HG03066 (cell line): ENCODE measurements at regions not wholly inside any gene's neighbourhood (a gene's known extent, or its start where the extent isn't known, plus 50 kb on each side); places are given as distances from the start of the nearest gene placed in this dataset.
A peak's percentile ranks its signal among the peaks of the same experiment; 100 is the strongest.

ENCODE experiments used
- ATAC-seq: cut with Tn5 transposase; IDR thresholded peaks from one replicate; pipeline ENCODE4 v1.9.1; 2021; ENCODE audit warnings: low read depth; ENCODE audit not compliant: unreplicated experiment

DNA sequence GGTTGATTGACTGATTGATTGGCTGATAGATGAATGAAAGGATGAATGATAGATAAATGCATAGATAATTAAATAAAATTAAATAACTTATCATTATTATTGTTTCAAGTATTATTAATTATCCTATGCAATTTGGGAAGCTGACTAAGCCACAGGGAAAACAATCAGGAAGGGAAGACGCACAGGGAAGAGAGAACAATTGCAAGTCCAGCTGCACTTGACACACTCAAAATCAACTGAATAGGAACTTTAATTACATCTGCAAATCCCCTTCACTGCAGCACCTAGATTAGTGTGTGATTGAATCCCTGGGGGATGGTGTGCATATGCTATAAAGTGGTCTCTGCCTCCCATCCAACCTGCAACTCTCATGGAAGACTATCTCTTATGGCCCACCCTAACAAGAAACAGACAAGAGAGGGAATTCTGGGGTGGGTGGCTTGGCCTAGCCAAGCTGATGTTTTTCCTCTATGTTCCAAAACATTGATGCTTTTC, 161.1 kb upstream of the FGGY start:
- ATAC-seq = no peak

DNA sequence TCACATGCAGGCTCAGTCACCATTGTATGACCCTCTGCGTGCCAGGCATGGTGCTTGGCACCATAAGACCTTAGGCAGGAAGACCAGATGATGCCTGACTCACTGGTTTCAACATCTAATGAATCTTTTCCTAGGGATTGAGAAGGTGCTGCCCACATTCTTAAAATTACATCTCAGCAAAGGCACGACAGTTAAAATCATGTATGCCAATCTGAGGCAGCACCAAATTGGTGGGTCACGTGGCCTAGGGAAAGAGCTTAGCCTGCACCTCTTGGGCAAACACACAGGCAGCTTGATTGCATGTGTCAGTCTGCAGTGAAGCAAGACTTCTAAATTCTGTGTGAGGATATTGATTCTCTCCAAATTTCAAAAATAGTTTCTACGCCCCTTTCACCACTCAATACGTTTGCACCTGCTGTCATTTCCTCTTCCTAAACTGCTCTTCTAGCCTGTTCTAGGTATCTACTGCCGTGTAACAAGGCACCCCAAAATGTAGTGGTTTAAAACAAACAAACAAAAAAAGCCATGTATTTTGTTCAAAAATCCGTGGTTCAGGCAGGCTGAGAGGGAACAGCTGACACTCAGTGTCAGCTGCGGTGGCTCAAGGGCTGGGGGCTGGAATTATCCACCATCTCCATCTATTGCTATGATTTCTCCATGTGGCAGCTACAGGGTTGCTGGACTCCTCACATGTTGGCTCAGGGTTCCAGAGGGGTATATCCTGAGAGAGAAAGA, 160.2 kb upstream of the FGGY start:
- ATAC-seq = no peak

DNA sequence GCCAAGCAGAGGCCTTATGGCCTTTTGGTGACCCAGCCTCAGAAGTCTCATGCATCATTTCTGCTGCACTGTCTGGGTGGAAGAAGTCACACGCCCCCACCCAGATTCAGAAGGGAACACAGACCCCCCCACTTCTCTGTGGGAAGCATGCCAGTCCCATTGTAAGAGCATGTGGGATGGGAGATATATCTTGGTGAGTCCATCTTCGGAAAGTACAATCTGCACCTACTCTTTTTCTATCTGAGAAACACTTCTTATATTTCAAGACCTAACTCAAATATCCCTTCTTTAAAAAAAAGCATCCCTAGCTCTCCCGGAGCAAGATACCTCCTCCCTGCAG, 159.6 kb upstream of the FGGY start:
- no peak for ATAC-seq

DNA sequence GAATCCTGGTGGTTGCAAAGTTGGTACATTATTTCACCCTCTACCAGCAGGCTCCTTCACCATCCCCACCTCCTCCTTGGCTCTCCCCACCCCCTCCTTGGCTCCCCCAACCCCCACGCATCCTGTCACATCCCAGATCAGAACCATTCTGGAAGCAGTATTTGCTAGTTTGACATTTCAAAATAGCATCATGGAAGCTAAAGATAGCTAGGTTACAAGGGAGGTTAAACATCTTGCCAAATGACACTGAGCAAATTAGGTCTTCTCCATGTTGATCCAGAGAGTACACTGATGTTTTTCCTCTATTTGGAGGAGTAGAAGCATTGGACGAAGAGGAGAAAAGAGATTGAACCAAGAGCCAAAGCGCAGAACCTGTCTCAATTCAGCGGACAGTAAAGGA, 158.9 kb upstream of the FGGY start:
- ATAC-seq = no peak

DNA sequence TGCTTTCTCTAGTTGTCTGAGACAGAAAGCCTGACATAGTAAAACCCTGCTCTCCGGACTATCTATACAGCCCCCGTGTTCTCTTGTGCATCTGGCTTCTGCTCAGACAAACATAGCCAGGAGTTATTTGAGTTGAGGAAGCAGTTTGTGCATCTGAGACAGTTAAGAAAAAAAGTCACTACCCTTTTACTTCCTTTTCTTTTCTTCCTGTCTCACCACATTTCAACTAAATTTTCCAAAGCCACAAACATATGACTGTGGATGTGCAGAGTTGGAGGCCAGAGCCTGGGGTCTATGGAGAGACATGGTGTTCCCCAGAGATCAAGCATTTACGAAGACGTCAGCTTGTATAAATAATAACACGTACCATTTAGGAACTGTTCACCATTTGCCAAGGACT, 158.5 kb upstream of the FGGY start:
- ATAC-seq = no peak

DNA sequence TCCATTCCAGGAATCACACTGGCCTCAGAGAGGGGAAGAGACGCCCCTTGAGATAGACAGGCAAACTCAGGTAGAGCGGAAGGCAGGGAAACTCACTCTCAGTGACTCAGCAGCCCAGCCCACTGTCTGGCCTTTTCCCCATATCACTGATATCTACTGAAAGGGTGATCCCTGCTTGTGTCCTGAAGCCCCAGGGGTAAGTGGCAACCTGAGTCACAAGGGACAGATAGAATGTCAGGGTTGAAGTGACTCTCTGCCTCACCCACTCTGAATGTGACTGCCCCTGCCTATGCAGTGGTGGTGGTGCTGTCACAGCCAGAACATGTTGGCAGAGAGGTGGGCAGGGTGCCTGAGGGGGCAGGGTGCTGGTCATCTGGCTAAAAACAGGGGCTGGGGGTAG, 157.5 kb upstream of the FGGY start:
- ATAC-seq = no peak

DNA sequence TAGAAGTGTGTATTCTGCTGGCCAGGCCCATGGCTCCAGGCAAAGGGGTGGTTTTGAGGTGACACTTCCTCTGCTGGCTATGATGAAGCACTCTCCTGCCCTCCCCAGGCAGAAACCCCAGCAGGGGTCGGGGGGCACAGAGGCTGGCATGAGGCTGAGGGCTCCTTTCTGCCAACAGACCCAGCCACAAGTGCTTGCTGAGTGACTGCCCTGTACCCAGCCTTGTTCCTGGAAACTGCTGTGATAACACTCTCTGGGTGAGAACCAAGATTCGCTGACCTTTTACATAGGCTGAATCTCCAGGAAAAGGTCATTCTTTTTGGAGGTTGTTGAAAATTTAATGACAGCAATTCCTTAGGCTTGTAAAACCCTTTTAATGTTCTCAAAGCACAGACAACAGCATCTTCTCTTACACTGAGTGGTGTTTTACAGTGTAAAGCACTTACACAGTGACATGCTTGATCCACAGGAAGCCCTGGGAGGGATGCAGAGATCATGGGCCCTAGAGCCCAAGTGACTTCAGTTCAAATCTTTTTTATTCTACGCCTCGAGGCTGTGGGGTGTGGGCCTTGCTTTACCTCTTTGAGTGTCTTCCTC, 155.5 kb upstream of the FGGY start:
- ATAC-seq = no peak

DNA sequence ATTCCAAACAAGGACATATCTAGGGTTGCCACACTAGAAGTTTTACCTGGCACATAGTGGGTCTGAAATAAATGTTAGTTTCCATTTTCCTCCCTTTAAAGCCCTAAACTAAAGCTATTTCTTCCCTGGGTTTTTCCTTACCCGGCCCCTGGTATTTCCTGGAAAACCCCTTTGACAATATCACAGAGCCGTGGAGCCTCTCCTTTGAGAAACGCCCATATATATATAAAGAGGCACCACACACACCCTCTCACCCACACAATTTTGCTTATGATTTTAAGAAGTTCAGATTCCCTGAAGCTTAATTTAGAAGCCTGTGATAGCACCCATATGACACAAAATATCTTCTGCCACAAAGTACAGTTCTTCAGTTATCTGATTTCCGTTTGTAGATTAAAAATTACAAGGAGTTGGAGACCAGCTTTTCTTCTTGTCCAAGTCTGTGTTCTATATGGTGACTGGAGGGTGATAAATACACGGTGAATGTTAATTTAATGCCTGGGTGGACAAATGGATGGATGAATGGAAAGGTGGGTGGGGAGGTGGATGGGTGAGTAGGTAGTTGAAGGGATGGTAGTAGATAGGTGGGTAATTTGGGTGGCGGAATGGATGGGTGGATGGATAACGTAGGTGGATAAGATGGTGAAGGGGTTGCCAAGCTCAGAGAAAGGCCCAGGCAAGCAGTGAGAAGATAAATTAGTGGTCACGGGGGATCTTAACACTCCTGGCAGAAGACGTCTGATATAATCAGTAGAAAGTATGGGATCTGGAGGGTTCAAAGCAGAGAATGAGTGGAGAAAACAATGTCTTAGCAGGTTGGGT, 154.4 kb upstream of the FGGY start:
- ATAC-seq = no peak

DNA sequence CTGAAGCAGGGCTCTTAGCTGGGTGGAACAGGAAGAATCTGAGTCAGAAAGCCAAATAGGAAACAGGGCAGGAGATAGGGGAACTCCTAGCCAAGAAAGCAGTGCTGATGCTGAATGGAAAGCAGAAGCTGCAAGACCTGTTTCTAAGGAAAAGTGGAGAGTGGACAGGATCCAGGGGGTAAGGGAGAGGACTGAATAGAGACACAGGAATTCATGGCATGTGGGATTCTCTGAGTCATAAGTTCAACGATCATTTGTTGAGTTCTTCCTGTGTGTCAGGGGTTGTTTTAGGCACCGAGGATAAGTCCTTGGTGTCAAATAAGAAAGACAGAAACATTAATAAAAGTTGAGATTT, 153.8 kb upstream of the FGGY start:
- no peak for ATAC-seq

DNA sequence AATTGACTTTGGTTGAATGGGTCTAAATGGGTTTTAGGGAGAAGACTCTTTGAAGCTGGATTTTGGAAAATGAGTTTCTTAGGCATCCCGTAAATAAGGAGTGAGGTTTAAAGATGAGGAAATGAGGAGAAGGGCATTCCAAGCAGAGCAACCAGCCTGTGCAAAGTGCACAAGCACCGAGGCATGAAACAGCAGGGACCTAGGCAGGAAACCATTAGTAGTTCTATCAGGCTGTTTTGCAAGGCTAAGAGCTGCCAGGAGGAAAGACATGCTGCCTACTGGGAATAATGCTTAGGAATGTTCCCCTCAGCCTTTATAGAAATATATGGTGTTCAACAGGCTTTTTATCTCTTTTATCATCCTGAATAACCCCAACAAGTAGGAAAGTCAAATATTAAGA, 153.1 kb upstream of the FGGY start:
- ATAC-seq = no peak

DNA sequence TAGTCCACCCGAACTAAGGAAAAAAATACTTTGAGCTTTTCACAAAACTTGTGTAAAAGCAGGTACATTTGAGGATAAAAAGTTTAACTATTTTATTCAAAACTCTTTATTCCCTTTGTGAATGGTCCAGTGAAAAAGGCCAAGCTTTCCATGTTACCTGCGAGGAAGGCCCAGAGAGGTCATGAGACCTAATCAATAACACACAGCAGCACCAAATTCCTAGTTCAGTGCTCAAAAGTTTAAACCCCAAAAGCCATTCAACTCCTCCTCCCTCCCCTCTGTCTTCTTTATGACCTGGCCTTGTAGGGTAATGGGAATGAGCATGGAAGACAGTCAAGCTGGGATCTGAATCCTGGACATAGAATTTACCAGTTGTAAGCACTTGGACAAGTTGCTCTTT, 151.9 kb upstream of the FGGY start:
- no peak for ATAC-seq

DNA sequence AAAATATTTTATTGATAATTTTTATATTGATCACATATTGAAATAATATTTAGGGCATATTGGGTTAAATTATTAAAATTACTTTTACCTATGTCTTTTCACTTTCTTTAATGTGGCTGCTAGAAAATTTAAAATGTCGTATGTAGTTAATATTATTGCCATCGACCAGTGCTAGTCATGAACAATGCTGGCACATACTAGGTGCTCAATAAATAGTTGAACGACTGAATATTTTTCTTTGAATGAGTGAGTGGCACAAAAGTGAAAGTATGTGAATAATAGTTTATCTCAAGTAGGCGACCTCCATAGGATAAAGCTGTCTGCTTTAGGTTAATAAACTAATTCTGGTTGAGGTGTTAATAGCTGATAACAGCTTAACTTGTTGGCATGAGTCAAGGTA, 150.8 kb upstream of the FGGY start:
- ATAC-seq = no peak

DNA sequence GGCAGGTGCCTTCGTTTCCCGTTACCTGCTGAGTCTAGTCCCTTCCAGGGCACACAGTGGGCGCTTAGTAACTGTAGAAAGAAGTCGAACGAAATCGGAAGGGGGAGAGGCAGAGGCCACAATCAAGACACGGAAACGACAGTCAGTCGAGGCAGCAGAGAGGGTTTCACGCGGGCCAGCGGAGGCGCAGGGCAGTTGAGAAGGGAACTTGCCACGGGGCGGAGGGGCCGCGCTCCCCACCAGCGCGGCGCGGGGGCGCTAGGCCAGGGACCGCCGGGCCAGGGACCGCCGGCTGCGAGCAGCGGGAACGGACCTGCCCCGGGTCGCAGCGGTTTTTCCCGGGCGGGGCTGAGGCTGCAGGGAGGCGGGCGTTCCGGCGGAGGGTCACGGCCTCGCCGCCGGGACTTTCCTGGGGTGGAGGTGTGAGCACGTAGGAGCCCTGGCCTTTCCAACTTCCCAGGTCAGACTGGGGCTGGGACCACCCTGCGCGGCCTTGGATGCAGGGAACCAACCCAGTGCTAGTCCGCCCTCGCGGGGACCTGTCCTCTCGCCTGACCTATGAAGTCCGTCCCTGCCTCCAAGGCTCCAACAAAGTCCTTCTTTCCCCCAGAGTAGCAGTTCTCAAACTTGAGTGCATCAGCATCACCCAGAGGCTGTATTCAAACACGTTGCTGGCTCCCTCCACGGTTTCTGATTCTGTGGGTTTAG, 150.1 kb upstream of the FGGY start:
- peak; percentile 51 for ATAC-seq

DNA sequence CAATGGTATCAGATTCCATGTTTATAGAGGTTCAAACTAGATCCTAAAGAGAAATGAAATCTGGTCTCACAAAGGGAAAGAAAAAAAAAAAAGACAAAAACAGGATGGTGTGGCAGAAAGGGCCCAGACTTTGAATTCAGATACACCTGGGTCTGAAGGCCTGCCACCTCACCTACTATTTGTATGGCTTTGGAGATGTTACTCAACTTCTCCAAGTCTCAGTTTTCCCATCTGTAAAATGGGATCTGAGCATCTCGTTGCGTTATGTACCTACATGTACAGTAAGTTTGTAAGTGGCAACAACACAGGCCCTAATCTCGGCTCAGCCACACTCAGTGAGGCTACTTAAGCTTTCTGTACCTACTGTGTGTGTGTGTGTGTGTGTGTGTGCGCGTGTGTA, 147.5 kb upstream of the FGGY start:
- ATAC-seq = no peak

DNA sequence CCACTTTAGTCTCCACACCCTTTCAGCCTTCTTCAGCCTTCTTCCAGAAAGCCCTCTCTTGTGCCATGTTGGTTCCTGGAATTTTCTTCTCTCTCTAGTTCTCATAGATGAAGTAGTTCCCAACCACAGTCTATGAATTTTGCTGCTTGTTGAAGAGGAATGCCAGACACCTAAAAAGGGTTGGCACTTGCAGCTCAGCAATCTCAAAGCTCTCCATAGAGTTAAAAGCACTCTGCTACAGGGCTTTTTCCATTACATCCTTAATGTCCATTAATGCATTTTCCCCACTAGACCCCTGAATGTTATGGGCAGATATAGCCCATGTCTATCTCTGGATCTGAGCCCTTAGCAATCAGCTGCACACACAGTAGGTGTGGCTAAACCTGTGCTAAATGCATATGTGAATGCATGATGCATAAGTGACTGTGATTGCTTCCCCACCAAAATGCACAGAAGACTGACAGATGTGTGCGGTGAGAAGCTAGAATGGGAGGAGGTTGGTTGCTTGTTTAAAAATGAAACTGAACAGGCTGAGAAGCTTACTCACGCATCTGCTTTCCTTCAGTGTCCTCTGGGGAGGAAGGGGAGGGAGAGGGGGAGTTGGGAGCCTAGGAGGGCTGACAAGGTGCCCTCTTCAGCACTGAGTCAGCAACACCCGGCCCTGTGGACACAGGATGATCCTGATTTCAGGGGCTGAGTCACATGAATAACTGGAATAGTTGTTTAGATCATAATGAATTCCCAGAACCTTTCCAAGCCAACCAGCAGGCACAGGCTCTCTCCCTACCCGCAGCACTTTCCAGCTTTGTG, 146.1 kb upstream of the FGGY start:
- peak; percentile 59 for ATAC-seq

DNA sequence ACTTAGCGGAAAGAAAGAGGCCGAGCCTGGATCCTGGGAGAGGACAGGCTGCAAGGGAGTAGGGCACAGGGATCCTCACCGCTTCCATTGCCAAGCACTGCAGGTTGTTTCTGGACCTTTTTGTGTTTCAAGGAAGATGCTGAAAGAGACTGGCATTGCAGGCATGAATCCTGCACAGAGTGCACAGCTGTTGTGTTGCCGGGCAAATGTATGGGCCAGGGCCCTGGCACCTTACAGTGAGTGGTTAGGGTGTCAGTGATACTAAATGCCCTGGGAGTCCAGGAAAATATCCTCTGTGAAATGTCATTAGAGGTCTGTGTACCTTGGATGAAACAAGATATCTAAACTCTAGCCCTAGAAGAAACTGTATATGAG, 145.5 kb upstream of the FGGY start:
- ATAC-seq = no peak

DNA sequence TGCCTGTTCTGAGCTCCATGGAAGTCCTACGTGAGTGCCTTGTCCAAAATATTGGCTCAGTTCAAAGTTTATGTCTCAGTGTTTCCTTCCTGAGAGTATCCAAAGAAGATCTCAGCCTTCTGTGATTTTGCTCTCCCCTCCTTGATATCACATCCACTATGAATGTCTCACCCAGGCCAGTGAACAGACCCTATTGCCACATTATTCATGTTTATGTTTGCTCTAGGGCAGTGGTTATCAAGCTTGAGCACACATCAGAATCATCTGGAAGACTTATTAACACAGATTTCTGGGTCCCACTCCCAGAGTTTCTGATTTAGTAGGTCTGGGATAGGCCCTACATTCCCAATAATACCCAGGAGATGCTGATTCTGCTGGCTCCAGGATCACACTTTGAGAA, 145.0 kb upstream of the FGGY start:
- ATAC-seq = no peak

DNA sequence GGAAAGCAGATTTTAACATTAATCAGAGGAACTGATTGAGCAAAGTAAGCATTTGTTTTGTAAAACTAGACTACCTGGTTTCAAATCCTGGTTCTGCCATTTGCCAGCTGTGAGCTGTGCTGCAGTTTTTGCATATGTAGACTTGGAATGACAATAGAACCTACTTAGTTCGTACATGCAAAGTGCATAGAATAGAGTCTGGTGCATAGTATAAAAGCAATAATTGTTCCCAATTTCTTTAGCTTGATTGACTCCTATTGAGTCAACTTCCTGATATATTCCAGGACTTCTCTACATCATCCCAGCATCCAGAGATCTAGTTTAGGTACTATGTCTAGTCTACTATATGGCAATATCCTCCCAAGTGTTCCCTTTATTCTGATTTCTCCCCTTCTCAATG, 144.4 kb upstream of the FGGY start:
- no peak for ATAC-seq

DNA sequence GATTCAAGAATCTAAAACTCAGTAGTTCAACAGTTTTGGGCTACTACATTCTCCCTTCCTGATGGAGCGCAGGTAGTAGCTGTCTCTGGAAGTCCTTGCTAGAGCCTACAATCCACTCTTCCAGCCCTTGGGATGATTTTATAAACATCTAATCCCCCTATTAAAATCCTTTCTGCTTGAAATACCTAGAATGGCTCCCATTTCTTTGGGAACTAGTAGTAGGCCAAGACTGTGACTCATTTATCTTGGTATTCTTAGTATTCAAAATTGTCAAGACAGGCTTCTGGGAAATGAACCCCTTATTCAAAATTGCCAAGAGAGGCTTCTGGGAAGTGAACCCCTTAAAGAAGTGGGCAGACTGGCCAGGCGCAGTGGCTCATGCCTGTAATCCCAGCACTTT, 142.5 kb upstream of the FGGY start:
- ATAC-seq = no peak

DNA sequence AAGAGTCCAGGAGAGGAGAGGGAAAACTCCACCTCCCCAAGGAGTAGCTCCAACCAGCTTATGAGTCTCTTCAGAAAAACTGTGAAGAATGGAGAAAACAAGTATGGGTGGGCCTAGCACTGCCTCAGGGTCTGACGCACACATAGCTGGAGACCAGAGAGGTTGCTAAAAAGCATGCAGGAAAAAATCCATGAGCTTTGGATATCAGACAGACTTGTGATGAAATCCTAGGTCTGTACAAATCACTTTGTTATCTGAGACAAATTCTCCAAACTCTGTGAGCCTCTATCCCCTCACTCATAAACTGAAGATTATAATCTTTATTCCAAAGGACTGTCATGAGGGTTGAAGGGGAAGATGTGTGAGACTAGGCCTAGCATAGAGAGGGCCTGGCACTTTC, 141.5 kb upstream of the FGGY start:
- ATAC-seq = no peak

DNA sequence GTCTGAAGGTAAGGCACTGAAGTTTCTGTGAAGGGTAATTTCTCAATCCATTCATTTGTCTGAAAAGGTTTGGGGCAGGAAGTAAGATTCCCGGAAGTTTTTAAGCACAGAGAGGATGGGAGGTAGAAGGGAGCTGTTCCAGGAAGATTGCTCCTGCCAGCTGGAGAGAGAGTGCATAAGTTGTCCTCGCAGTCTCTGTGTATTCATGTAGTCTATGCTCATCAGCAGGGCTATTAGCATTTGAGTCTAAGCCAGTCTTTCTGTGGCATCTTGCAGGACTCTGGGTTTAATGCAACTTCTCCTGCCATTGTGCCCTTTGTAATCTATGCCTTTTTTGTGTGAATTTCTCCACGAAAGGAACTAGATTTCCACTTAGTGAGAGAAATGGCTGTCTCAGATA, 140.8 kb upstream of the FGGY start:
- ATAC-seq = no peak
